Parathyroid adenoma (tissue), 2 donors: ENCODE measurements at regions not wholly inside any gene's neighbourhood (a gene's known extent, or its start where the extent isn't known, plus 50 kb on each side); places are given as distances from the start of the nearest gene placed in this dataset.

Experiments
- H2AFZ ChIP-seq: fragments of 300-600 bp; sonication (generic); one replicate; pipeline ENCODE4 v1.7.0; 2017; ENCODE audit warnings: antibody characterized with exemption, mild to moderate bottlenecking
- H3K27ac ChIP-seq: fragments of 300-600 bp; sonication (generic); one replicate; pipeline ENCODE4 v1.7.0; 2017
- H3K27me3 ChIP-seq: fragments of 300-600 bp; sonication (generic); one replicate; pipeline ENCODE4 v1.7.0; 2017; ENCODE audit warnings: low read length; ENCODE audit not compliant: control insufficient read depth, insufficient read depth
- H3K36me3 ChIP-seq: fragments of 300-600 bp; sonication (generic); one replicate; pipeline ENCODE4 v1.7.0; 2017; ENCODE audit warnings: low read length; ENCODE audit not compliant: control insufficient read depth, insufficient read depth
- H3K4me1 ChIP-seq: fragments of 300-600 bp; sonication (generic); one replicate; pipeline ENCODE4 v1.7.0; 2017; ENCODE audit warnings: control low read depth
- H3K4me2 ChIP-seq: fragments of 300-600 bp; sonication (generic); one replicate; pipeline ENCODE4 v1.7.0; 2017; ENCODE audit warnings: low read length
- H3K4me3 ChIP-seq: fragments of 300-600 bp; sonication (generic); one replicate; pipeline ENCODE4 v1.7.0; 2017; ENCODE audit warnings: low read depth, low read length
- H3K79me2 ChIP-seq: fragments of 300-600 bp; sonication (generic); one replicate; pipeline ENCODE4 v1.7.0; 2017; ENCODE audit warnings: control low read depth
- H3K9ac ChIP-seq: fragments of 300-600 bp; sonication (generic); one replicate; pipeline ENCODE4 v1.7.0; 2017; ENCODE audit warnings: mild to moderate bottlenecking
- H3K9me3 ChIP-seq: fragments of 300-600 bp; sonication (generic); one replicate; pipeline ENCODE4 v1.7.0; 2017; ENCODE audit warnings: low read length; ENCODE audit not compliant: control insufficient read depth
- TF ChIP-seq, protein P1 (sequence below): fragments of 300-600 bp; sonication (generic); IDR thresholded peaks from one replicate; pipeline ENCODE4 v1.7.0; 2017; ENCODE audit warnings: antibody characterized with exemption, mild to moderate bottlenecking
- donor health status: primary hyperparathyroidism.

DNA sequence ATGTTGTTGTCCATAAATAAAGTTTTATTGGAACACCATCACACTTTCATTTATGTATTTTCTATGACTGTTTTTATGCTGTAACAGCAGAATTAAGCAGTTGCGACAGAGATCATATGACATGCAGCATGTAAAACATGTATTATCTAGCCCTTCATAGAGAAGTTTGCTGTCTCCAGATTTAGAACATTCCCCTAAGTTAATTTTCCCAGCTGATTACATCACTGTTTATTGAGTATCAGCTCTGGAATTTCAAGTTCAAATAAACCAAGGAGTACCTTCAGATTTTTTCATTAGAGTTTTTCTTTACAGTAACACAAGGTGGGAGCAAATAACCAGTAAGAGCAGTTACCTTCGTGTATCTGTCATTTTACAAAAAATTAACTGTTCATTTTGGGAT is 792.8 kb downstream of the USP25 start:
- Histone ChIP-seq H3K27me3 (no peaks in the 10 kb centered on the region), H3K4me3 (no peak overlapping the region), H3K4me2 (no peak overlapping the region), H3K79me2 (no peaks in the 10 kb centered on the region), H3K27ac (no peak overlapping the region), H2AFZ (no peak overlapping the region), H3K9me3 (no peaks in the 10 kb centered on the region), H3K9ac (no peak overlapping the region), H3K4me1 (no peaks in the 10 kb centered on the region), H3K36me3 (no peaks in the 10 kb centered on the region)
- TF ChIP-seq, protein P1, sequence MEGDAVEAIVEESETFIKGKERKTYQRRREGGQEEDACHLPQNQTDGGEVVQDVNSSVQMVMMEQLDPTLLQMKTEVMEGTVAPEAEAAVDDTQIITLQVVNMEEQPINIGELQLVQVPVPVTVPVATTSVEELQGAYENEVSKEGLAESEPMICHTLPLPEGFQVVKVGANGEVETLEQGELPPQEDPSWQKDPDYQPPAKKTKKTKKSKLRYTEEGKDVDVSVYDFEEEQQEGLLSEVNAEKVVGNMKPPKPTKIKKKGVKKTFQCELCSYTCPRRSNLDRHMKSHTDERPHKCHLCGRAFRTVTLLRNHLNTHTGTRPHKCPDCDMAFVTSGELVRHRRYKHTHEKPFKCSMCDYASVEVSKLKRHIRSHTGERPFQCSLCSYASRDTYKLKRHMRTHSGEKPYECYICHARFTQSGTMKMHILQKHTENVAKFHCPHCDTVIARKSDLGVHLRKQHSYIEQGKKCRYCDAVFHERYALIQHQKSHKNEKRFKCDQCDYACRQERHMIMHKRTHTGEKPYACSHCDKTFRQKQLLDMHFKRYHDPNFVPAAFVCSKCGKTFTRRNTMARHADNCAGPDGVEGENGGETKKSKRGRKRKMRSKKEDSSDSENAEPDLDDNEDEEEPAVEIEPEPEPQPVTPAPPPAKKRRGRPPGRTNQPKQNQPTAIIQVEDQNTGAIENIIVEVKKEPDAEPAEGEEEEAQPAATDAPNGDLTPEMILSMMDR: no peak

DNA sequence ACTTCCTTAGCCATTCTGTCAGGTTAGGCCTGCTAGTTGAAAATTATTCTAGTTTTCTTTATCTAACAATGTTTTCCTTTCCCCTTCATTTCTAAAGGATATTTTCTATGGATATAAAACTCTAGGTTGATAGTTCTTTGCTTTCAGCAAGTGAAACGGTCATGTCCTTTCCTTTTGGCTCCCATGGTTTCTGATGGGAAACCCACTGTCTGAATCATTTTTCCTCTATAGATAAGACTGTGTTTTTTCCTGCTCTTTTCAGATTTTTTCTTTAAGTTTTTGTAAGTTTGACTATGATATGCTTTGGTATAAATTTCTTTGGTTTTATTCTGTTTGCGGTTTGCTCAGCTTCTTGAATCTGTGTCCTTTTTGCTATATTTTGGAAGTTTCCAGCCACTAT is 800.9 kb downstream of the USP25 start:
- Histone ChIP-seq H3K9me3 (no peaks in the 10 kb centered on the region), H3K9ac (no peak overlapping the region), H3K4me3 (no peak overlapping the region)

GRCh38 chr21:16532840-16533239 is 803.1 kb downstream of the USP25 start:
- no peak overlapping the region for H3K27ac ChIP-seq
- H3K4me3 ChIP-seq: no peak overlapping the region
- H3K36me3 ChIP-seq: no peaks in the 10 kb centered on the region
- H3K4me1 ChIP-seq: no peaks in the 10 kb centered on the region
- TF ChIP-seq, protein P1: no peak
- H3K27me3 ChIP-seq: no peaks in the 10 kb centered on the region
- H3K9me3 ChIP-seq: no peaks in the 10 kb centered on the region
- H3K79me2 ChIP-seq: no peaks in the 10 kb centered on the region
- no peak overlapping the region for H3K9ac ChIP-seq
- no peak overlapping the region for H2AFZ ChIP-seq
- H3K4me2 ChIP-seq: no peak overlapping the region

More for the DNA sequence above, 800.9 kb downstream of the USP25 start:
- H3K27ac ChIP-seq: no peak overlapping the region
- no peak overlapping the region for H3K4me2 ChIP-seq
- no peaks in the 10 kb centered on the region for H3K36me3 ChIP-seq
- no peaks in the 10 kb centered on the region for H3K27me3 ChIP-seq
- no peak overlapping the region for H2AFZ ChIP-seq
- TF ChIP-seq, protein P1: no peak
- H3K79me2 ChIP-seq: no peaks in the 10 kb centered on the region
- H3K4me1 ChIP-seq: no peaks in the 10 kb centered on the region

DNA sequence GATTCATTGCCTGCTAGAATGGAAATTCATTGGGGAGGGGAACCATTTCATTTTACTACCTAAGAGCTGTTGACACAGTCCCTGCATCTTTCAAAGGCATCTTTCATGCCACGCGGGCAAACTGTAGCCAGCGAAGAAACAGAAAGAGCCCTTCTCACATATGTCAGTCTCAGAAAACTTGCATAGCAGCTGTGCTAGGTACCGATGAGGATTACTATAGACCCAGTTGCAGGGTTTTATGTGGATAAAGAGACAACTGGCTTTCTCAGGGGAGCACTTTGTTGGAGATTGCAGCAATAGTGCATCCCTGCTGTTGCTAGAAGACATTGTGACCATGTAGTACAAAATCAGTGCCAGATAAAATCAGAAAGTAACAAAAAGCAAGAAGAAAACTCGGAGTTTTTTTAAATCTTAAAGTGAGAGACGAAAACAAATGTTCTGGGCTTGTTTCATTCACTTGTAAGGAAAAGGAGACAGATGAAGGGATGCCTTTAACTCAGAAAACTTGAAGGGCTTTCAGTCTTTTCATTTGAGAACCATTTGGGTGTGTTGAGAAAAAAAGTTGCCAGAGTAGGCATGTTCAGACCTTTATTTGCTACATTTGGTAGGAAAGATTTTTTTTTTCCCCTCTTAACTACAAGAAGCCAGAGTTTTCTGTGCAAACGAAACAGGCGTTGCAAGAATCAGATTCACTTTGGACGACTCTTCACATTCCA is 804.1 kb downstream of the USP25 start:
- no peak overlapping the region for H3K9ac ChIP-seq
- H3K79me2 ChIP-seq: no peaks in the 10 kb centered on the region
- TF ChIP-seq, protein P1: no peak

More for the DNA sequence above, 804.1 kb downstream of the USP25 start:
- Histone ChIP-seq H3K4me1 (no peaks in the 10 kb centered on the region), H3K36me3 (no peaks in the 10 kb centered on the region), H3K4me3 (no peak overlapping the region), H3K9me3 (no peaks in the 10 kb centered on the region), H3K27ac (no peak overlapping the region), H2AFZ (no peak overlapping the region), H3K4me2 (no peak overlapping the region), H3K27me3 (no peaks in the 10 kb centered on the region)
